Lung (tissue), 11 donors: ENCODE measurements at regions not wholly inside any gene's neighbourhood (a gene's known extent, or its start where the extent isn't known, plus 50 kb on each side); places are given as distances from the start of the nearest gene placed in this dataset.

Source experiments
- ATAC-seq: fragments of 200-7000 bp; cut with Tn5 transposase; one replicate; pipeline ENCODE4 v1.9.1; 2020; ENCODE audit warnings: moderate number of reproducible peaks; ENCODE audit not compliant: insufficient read depth, low FRiP score
- DNase-seq, 3 donors: peaks; one replicate each; pipeline ENCODE4 v3.0.0-alpha.2; 2013 to 2017
- H3K27ac ChIP-seq, 2 donors: one replicate each; pipeline ENCODE4 v1.5.1; 2013; ENCODE audit warnings: mild to moderate bottlenecking in 2 of 2, moderate library complexity in 2 of 2, control low read depth in 1 of 2, inconsistent platforms in 1 of 2, low read depth in 1 of 2, low read length in 1 of 2
- H3K27me3 ChIP-seq, 3 donors: one replicate each; pipeline ENCODE4 v1.5.1; 2013; ENCODE audit warnings: low read length in 2 of 3; ENCODE audit not compliant: control insufficient read depth in 3 of 3, insufficient read depth in 3 of 3
- H3K36me3 ChIP-seq, 4 donors: one replicate each; pipeline ENCODE4 v1.5.1; 2013; ENCODE audit warnings: low read length in 4 of 4, mild to moderate bottlenecking in 1 of 4, moderate library complexity in 1 of 4; ENCODE audit not compliant: control insufficient read depth in 4 of 4, insufficient read depth in 4 of 4
- H3K4me1 ChIP-seq, 5 donors: one replicate each; pipeline ENCODE4 v1.5.1; 2013; ENCODE audit warnings: low read length in 5 of 5, mild to moderate bottlenecking in 2 of 5, moderate library complexity in 1 of 5; ENCODE audit not compliant: control insufficient read depth in 5 of 5, insufficient read depth in 5 of 5
- H3K4me3 ChIP-seq: one replicate; pipeline ENCODE4 v1.5.1; 2013; ENCODE audit warnings: mild to moderate bottlenecking, control low read depth, moderate library complexity
- H3K9ac ChIP-seq, 2 donors: one replicate each; pipeline ENCODE4 v1.5.1; 2013; ENCODE audit warnings: low read length in 2 of 2, control low read depth in 1 of 2; ENCODE audit not compliant: insufficient read depth in 1 of 2
- H3K9me3 ChIP-seq, 4 donors: one replicate each; pipeline ENCODE4 v1.5.1; 2013; ENCODE audit warnings: low read length in 3 of 4, mild to moderate bottlenecking in 1 of 4, moderate library complexity in 1 of 4; ENCODE audit not compliant: control insufficient read depth in 4 of 4, insufficient read depth in 3 of 4
- CTCF ChIP-seq: IDR thresholded peaks from 2 replicates; pipeline ENCODE4 v1.5.1; 2012; ENCODE audit warnings: mild to moderate bottlenecking; ENCODE audit errors: control extremely low read depth, extremely low read depth
- WGBS, 2 donors: extraction: QIAGEN DNeasy Blood & Tissue Kit; methylation state at CpG; one replicate each; pipeline ENCODE4 v1.1.7; 2013; 5-methylcytosine and 5-hydroxymethylcytosine counted together
- donor health status: control.
- donor health status: control.
- donor health status: Bipolar disorder and iron deficiency.
- donor health status: healthy.
- donor health status: DM: yes; HTN: yes; CAD: no.

DNA sequence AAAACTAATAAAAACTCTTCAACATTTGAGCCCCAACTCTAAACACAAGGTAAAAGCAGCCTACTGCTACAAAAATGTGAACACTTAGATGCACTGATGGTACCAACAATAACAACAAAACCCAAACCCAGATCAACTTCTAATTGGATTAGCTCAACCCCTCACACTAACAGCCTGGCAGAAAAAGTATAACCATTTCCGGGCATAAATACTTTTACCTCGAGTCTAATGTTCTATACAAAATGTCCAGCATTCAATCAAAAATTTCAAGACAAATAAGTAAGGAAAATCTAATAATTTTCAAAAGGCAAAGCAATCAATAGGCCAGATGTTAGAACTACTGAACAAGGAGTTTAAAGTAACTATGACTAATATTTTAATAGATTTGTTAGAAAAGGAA lies 303.3 kb downstream of the ARRDC4 start:
- Histone ChIP-seq H3K4me3 (no peak overlapping the region), H3K9me3 (peaks cover 0 to 14% (median 4%) of the 10 kb centered on the region in 4 donors), H3K4me1 (no peaks in the 10 kb centered on the region), H3K9ac (no peak overlapping the region), H3K36me3 (no peaks in the 10 kb centered on the region), H3K27ac (no peak overlapping the region), H3K27me3 (no peaks in the 10 kb centered on the region)
- no peak for TF ChIP-seq CTCF
- DNase-seq (no peak), ATAC-seq (no peak)
- 84 to 89% methylated on average over 2 of the region's 2 CpGs for WGBS, 2 donors

GRCh38 chr15:98266295-98266694 lies 305.8 kb downstream of the ARRDC4 start:
- WGBS, 2 donors: 78 to 90% methylated on average over 9 of the region's 9 CpGs
- ATAC-seq (no peak), DNase-seq (no peak)
- H3K27ac ChIP-seq: no peak overlapping the region
- H3K4me1 ChIP-seq: no peaks in the 10 kb centered on the region
- H3K9me3 ChIP-seq: peaks cover 0 to 14% (median 5%) of the 10 kb centered on the region in 4 donors
- H3K9ac ChIP-seq: no peak overlapping the region
- no peak for TF ChIP-seq CTCF
- no peak overlapping the region for H3K4me3 ChIP-seq
- no peaks in the 10 kb centered on the region for H3K36me3 ChIP-seq
- no peaks in the 10 kb centered on the region for H3K27me3 ChIP-seq

DNA sequence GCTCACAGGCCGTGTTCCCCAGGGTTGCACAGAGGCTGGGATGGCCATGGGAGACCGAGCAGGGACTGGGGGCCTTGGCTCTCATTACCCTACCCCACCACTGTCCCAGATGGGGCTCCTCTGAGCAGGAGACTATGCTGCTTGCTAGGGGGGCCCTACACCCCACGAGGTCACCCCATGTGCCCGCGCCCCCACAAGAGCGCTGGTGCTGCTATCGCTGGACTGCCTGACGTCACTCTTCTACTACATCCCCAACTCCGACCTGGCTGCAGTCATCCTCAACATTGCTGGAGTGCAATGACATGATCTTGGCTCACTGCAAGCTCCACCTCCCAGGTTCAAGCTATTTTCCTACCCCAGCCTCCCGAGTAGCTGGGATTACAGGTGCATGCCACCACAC lies 307.7 kb downstream of the ARRDC4 start:
- Histone ChIP-seq H3K9me3 (peaks cover 0 to 14% (median 3%) of the 10 kb centered on the region in 4 donors), H3K4me1 (no peaks in the 10 kb centered on the region), H3K9ac (no peak overlapping the region), H3K27me3 (no peaks in the 10 kb centered on the region), H3K36me3 (no peaks in the 10 kb centered on the region), H3K4me3 (no peak overlapping the region), H3K27ac (no peak overlapping the region)
- ATAC-seq: no peak
- no peak for DNase-seq
- no peak for TF ChIP-seq CTCF
- WGBS, 2 donors: 89 to 94% methylated on average over 10 of the region's 10 CpGs

DNA sequence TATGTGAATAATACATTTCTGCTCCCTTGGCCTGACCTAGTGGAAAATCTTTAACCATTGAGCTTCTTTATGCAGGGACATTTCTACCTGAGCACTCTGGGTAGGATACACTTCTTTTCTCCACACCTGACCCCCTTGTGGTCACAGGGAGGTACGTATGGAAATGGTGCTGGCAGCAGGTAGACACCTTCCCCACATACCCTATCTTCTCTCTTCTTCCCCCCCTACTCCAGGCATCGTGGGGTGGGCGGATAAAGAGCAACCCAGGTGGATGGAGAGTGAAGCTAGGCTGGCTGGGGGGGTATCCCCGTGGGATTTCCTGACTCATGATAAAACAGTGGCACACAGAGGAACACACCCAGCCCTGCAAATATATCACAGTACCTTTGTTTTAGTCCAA lies 312.1 kb downstream of the ARRDC4 start:
- Histone ChIP-seq H3K27me3 (no peaks in the 10 kb centered on the region), H3K4me1 (no peaks in the 10 kb centered on the region), H3K9ac (no peak overlapping the region), H3K27ac (no peak overlapping the region), H3K9me3 (peaks cover 0 to 8% (median 1%) of the 10 kb centered on the region in 4 donors), H3K4me3 (no peak overlapping the region), H3K36me3 (no peaks in the 10 kb centered on the region)
- WGBS, 2 donors: 68 to 78% methylated on average over 4 of the region's 4 CpGs
- TF ChIP-seq CTCF: no peak
- ATAC-seq (no peak), DNase-seq (no peak)
